AG09309 (cell line): ENCODE measurements at regions not wholly inside any gene's neighbourhood (a gene's known extent, or its start where the extent isn't known, plus 50 kb on each side); places are given as distances from the start of the nearest gene placed in this dataset.

Experiments used
- DNase-seq: peaks from one replicate; pipeline ENCODE4 v3.0.0-alpha.2; 2010; ENCODE audit warnings: low read depth
- H3K4me3 ChIP-seq: 2 replicates; pipeline ENCODE4 v1.5.1; 2011; ENCODE audit warnings: mild to moderate bottlenecking, low read depth, low read length, moderate library complexity; ENCODE audit not compliant: control insufficient read depth
- TF ChIP-seq, protein P1 (sequence below): IDR thresholded peaks from 2 replicates; pipeline ENCODE4 v1.5.1; 2011; ENCODE audit warnings: mild to moderate bottlenecking, low read depth, low read length, inconsistent platforms; ENCODE audit not compliant: insufficient read depth, control insufficient read depth; ENCODE audit errors: missing control alignments

DNA sequence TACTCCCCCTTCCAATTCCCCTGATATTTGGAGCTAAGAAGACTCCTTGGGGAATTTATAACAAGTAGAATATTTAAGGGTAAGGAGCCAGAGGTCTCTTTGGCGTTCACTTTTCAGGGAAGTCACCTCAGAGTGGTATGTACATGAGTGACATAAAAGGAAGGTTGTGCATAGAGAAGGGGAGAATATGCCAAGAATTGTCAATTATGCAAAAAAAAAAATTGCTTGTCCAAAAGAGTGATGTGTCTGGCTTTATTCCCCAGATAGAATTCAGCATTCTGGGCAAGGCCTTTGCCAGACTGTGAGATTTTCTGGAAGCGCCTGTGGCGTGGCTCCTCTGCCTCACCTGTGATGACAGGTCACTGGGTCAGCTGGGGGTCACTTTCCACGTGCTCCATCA, 170.2 kb downstream of the MIAT start:
- TF ChIP-seq, protein P1, sequence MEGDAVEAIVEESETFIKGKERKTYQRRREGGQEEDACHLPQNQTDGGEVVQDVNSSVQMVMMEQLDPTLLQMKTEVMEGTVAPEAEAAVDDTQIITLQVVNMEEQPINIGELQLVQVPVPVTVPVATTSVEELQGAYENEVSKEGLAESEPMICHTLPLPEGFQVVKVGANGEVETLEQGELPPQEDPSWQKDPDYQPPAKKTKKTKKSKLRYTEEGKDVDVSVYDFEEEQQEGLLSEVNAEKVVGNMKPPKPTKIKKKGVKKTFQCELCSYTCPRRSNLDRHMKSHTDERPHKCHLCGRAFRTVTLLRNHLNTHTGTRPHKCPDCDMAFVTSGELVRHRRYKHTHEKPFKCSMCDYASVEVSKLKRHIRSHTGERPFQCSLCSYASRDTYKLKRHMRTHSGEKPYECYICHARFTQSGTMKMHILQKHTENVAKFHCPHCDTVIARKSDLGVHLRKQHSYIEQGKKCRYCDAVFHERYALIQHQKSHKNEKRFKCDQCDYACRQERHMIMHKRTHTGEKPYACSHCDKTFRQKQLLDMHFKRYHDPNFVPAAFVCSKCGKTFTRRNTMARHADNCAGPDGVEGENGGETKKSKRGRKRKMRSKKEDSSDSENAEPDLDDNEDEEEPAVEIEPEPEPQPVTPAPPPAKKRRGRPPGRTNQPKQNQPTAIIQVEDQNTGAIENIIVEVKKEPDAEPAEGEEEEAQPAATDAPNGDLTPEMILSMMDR = no peak
- H3K4me3 ChIP-seq = no peak overlapping the region
- DNase-seq = no peak

DNA sequence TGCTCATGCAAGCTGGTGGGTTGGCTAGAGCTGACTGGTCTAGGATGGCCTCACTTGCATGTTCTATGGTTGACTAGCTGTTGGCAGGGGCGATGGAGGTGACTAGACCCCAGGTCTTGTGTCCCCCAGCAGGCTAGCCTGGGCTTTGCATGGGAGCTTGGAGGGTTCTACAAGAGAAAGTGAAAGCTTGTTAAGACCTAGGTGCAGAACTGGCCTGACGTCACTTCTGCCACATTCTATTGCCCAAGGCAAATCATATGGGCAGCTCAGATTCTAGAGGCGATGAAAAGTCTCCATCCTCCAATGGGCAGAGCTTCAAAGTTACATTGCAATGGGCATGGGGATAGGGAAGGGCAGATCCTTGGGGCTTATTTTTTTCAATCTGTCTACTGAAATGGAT, 170.9 kb downstream of the MIAT start:
- no peak overlapping the region for H3K4me3 ChIP-seq
- DNase-seq = no peak
- TF ChIP-seq, protein P1 = no peak

DNA sequence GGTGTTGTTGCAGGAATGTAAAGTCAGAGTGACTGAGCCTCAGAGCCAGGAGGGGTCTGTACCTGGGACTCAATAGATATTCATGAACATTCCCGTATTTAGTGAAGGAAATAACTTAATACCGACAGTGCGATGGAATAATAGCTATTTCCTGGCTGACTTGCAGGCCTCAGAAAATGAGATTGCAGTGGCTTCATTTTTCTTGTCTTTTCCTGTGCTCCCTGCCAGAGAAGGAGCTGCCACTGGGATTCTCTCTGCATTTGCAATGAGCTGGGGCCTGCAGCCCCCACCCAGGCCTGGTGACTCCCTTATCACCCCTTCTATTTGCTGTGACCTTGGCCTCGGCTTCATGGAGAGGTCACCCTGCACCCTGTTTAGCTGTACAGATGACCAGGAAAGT, 173.4 kb downstream of the MIAT start:
- no peak for DNase-seq
- no peak overlapping the region for H3K4me3 ChIP-seq
- TF ChIP-seq, protein P1 = no peak

DNA sequence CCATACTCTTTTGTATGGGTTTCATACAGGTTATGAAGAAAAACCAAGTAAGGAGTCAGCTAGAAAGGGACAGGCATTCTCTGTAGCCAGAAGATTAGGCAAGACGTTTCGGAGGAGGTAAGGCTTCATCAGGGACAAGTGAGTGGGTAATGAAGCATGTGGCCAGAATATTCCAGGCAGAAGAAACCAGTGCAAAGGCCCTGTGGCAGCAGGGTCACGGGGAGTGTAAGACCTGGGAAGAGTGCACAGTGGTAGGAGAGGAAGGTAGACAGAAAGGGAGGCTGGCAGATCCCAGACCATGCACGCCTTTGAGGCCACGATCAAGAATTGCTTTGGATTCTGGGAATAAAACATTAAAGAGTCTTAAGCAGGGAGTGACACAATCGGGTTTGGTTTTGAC, 177.6 kb downstream of the MIAT start:
- DNase-seq = no peak
- TF ChIP-seq, protein P1 = no peak
- no peak overlapping the region for H3K4me3 ChIP-seq

DNA sequence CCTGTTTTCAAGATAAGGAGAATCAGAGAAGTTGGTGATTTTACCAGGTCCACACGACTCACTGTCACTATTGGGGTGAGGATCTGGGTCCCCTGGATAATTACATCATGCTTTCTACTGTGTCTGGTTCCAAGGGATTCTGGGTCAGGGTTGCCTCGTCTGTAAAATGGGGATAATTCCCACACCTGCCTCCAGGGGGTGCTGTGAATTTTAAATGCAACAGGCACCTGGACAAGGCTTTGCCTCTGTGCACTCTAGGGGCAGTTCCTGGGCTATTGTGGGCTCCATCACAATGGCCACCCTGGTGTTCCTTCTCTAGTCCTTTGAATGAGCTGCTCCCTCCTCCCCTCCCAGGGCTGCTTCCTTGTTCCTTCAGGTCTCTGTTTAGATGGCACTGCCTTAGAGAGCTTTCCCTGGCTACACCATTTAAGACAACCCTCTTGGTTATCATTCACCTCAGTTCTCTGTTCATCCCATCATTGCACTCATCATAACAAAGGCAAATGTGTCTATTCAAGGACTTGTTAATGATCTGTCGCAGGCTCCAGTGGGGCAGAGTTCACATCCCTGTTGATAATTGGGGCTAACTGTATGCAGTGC, 178.6 kb downstream of the MIAT start:
- TF ChIP-seq, protein P1 = peak; percentile 65
- DNase-seq = no peak

DNA sequence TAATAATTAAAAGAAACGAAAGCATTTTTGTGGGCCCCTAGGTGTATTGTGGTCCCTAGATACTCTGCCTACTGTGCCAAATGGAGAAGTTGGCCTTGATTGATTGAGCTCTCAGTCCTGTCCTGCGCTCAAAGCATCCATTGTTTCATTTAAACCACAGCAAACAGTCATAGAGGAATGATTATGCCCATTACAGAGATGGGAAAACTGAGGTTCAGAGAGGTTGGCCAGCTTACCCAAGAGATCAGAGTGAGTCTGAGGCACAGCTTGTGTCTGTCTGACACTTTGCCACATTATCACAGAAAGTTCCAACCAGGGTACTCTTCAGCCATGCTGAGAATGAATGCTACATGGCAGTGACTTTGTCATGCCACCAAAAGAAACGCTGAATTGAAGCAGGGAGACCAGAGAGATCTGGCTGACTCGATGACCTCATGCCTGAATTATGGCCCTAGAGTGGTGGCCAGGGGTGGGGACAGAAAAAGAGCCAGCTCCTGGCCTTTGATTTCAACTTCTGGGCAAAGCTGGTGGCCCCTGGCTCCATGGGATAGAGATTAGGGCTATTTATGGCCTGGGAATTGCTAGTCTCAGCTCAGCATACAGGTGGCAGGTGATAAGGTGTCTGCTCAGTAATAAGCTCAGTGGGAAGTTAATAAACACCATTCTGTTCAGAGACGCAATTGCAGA, 180.5 kb downstream of the MIAT start:
- no peak for DNase-seq
- no peak overlapping the region for H3K4me3 ChIP-seq
- TF ChIP-seq, protein P1 = no peak

More for the DNA sequence above, 178.6 kb downstream of the MIAT start:
- no peak overlapping the region for H3K4me3 ChIP-seq
